SJCRH30 (cell line): ENCODE measurements at regions not wholly inside any gene's neighbourhood (a gene's known extent, or its start where the extent isn't known, plus 50 kb on each side); places are given as distances from the start of the nearest gene placed in this dataset.
"Not testable (repeated sequence)": the region's sequence is repeated elsewhere in the genome, so short reads cannot be mapped to it uniquely, and the experiment has no call there.

Source experiments
- DNase-seq, 2 experiments: peaks; one replicate each; pipeline ENCODE4 v3.0.0-alpha.2; 2015 to 2020
- H3K27ac ChIP-seq: fragments of 250-450 bp; sonication (Bioruptor Pico); 2 replicates; pipeline ENCODE4 v1.5.1; 2020; ENCODE audit warnings: mild to moderate bottlenecking, moderate library complexity
- H3K27me3 ChIP-seq: fragments of 250-450 bp; sonication (Bioruptor Pico); 2 replicates; pipeline ENCODE4 v1.5.1; 2020; ENCODE audit warnings: mild to moderate bottlenecking, moderate library complexity
- H3K36me3 ChIP-seq: fragments of 250-450 bp; sonication (Bioruptor Pico); 2 replicates; pipeline ENCODE4 v1.5.1; 2020; ENCODE audit warnings: mild to moderate bottlenecking, moderate library complexity
- H3K4me1 ChIP-seq: fragments of 250-450 bp; sonication (Bioruptor Pico); 2 replicates; pipeline ENCODE4 v1.5.1; 2020; ENCODE audit warnings: mild to moderate bottlenecking, moderate library complexity
- H3K4me3 ChIP-seq: fragments of 250-450 bp; sonication (Bioruptor Pico); 2 replicates; pipeline ENCODE4 v1.5.1; 2020; ENCODE audit warnings: mild to moderate bottlenecking, moderate library complexity
- H3K9me3 ChIP-seq: fragments of 250-450 bp; sonication (Bioruptor Pico); replicated peaks from 2 replicates; pipeline ENCODE4 v1.5.1; 2020; ENCODE audit warnings: mild to moderate bottlenecking, moderate library complexity

GRCh38 chr2:58594762-58595161, 353.6 kb upstream of the FANCL start:
- no peak overlapping the region for H3K27ac ChIP-seq
- DNase-seq = no peak
- H3K27me3 ChIP-seq = no peaks in the 10 kb centered on the region

GRCh38 chr2:58594175-58594574, 353.1 kb upstream of the FANCL start:
- no peaks in the 10 kb centered on the region for H3K9me3 ChIP-seq
- H3K36me3 ChIP-seq = no peaks in the 10 kb centered on the region
- H3K4me3 ChIP-seq = no peak overlapping the region
- DNase-seq = peak; percentile 15 to 41
- H3K27ac ChIP-seq = no peak overlapping the region
- H3K4me1 ChIP-seq = no peaks in the 10 kb centered on the region
- no peaks in the 10 kb centered on the region for H3K27me3 ChIP-seq

More at GRCh38 chr2:58594762-58595161, 353.6 kb upstream of the FANCL start:
- Histone ChIP-seq H3K36me3 (no peaks in the 10 kb centered on the region), H3K4me3 (no peak overlapping the region), H3K4me1 (no peaks in the 10 kb centered on the region), H3K9me3 (no peaks in the 10 kb centered on the region)

DNA sequence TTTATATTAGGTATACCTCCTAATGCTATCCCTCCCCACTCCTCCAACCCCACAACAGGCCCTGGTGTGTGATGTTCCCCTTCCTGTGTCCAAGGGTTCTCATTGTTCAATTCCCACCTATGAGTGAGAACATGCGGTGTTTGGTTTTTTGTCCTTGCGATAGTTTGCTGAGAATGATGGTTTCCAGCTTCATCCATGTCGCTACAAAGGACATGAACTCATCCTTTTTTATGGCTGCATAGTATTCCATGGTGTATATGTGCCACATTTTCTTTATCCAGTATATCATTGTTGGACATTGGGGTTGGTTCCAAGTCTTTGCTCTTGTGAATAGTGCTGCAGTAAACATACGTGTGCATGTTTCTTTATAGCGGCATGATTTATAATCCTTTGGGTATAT, 345.1 kb upstream of the FANCL start:
- not testable (repeated sequence) for DNase-seq, H3K36me3 ChIP-seq, H3K27ac ChIP-seq, H3K4me1 ChIP-seq, H3K27me3 ChIP-seq, H3K9me3 ChIP-seq, H3K4me3 ChIP-seq

DNA sequence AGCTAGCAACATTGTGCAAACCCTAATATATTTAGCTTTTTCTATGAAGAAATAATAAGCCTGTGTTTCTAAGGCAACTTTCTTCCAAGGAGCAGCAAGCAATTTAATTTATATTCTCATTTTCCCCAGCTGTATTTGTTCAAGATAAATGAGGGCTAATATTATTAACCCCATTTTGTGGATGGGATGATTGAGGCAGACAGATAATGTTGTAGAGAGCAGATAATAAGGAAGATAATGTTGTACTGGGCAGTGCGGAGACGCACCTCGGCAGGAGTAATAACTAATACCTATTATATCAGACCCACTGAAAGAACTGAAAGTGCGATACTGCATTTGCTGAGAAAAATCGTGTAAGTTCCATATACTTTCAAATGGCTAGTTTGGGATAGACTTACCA, 344.1 kb upstream of the FANCL start:
- Histone ChIP-seq H3K27ac (no peak overlapping the region), H3K4me3 (no peak overlapping the region), H3K27me3 (0 out of 2 replicates have a peak, but pooled peaks cover 5% of the 10 kb centered on the region)

DNA sequence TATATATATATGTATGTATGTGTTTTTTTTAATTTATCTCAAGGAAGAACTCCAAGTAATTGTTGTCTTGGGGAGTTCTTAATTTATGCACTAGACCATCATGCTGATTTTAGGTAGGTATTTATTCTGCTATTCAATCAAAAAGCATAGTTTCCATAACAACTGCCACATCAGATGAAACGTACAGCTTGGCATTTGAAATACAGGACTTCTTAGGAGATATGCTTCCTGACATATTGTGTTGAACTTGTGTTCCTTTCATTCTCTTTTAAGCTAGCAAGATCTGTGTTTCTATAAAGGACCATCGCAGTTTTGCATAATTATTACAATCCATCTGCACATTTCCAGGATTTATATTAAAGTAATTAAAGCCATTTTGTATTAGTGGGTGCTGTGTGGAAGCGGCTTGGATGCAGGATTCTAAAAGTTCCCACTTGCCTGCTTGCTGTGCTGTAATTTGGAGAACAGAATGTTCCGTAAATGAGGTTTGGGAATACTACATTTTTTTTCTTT, 343.5 kb upstream of the FANCL start:
- H3K27ac ChIP-seq = no peak overlapping the region
- H3K4me3 ChIP-seq = no peak overlapping the region
- 0 out of 2 replicates have a peak, but pooled peaks cover 5% of the 10 kb centered on the region for H3K27me3 ChIP-seq
- H3K9me3 ChIP-seq = no peaks in the 10 kb centered on the region
- H3K4me1 ChIP-seq = no peaks in the 10 kb centered on the region
- H3K36me3 ChIP-seq = no peaks in the 10 kb centered on the region
- no peak for DNase-seq

More for the DNA sequence above, 344.1 kb upstream of the FANCL start:
- Histone ChIP-seq H3K36me3 (no peaks in the 10 kb centered on the region), H3K4me1 (no peaks in the 10 kb centered on the region), H3K9me3 (no peaks in the 10 kb centered on the region)
- DNase-seq = no peak

DNA sequence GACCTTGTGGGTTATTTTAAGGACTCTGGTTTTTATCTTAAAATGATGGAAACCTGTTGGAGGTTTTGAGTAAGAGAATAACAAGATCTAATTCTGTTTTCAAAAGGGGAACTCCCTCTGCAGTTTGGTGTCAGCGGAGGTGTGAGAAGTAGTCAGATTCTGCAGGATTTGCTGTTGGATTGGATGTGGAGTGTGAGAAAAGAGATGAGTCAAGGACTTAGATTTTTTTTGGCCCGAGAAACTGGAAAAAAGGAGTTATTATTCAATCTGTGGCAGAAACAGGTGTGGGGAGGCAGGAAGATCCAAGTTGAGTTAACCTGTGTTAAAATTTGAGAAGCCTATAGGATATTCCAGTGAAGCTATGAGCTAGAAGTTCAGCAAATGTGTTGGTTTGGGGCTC, 337.2 kb upstream of the FANCL start:
- H3K9me3 ChIP-seq = no peaks in the 10 kb centered on the region
- H3K4me3 ChIP-seq = no peak overlapping the region
- H3K36me3 ChIP-seq = no peaks in the 10 kb centered on the region
- H3K27me3 ChIP-seq = no peaks in the 10 kb centered on the region
- no peak overlapping the region for H3K27ac ChIP-seq
- no peaks in the 10 kb centered on the region for H3K4me1 ChIP-seq
- no peak for DNase-seq

DNA sequence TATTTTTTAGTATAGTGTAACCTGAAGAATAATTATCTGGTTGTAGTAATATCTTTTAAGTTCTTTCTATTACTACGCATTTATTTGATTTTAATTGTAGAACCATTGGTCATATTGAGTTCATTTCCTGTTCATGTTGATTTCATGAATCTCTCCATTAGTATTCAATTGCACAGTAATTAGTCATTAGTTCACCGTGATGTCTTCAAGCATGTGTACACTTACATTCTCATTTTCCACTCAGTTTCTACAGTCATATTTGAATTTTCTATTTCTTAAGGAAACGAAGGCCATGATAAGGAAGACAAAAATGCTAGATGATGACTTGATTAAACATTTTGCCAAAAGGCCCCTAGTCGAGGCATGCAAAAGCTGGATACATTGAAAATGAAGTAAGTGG, 333.7 kb upstream of the FANCL start:
- Histone ChIP-seq H3K27me3 (no peaks in the 10 kb centered on the region), H3K27ac (no peak overlapping the region), H3K4me1 (no peaks in the 10 kb centered on the region), H3K36me3 (no peaks in the 10 kb centered on the region), H3K4me3 (no peak overlapping the region), H3K9me3 (no peaks in the 10 kb centered on the region)
- no peak for DNase-seq

DNA sequence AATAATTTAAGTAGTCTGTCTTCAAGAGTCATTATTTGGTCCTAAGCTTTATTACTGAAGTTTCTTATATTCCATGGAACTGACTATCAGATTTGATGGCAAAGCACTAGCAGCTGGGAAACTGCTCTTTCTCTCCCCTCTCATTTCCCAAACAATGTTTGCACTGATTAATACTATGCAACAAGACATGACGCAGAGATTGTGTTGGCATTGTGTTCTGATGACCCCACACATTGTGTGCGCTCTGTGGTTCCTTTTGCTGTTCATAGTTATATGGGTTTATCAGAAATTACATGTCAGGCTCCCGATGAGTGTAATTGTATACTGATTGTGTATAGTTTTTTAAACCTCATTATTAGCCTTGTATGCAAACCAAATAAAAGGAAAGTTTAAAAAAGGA, 331.6 kb upstream of the FANCL start:
- no peaks in the 10 kb centered on the region for H3K36me3 ChIP-seq
- no peak overlapping the region for H3K4me3 ChIP-seq
- no peak overlapping the region for H3K27ac ChIP-seq
- no peaks in the 10 kb centered on the region for H3K9me3 ChIP-seq
- DNase-seq = no peak
- no peaks in the 10 kb centered on the region for H3K4me1 ChIP-seq
- H3K27me3 ChIP-seq = no peaks in the 10 kb centered on the region

DNA sequence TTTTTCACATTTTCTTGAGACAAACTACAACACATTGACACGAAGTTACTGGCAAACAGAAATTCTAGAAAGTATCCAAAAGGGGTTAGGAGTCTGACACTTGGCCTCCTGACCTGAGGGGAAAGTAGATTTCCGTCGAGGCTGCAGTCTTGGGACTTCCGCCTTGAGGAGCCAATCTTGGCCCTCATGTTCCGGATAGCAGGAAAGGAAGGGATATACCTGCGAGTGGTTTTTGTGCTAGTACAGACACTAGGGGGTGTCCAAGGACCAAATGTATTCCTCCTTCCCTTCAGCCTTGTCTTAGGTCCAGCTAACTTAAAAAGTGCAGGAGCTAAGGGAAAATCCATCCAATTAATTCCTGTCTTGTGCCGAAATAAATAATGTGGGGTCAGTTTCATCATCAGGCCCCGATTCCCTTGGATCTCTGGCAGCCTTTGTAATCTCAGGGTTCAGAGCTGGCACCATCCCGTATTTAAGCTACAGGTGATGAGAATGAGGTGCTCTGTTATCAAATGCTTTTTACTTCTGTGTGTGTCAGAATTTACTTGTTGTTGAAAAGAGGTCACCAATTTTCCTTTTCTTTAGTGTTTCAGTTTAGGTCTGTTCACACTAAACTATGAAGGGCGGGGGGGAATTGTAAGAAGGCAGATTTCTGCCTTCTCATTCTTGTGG, 330.2 kb upstream of the FANCL start:
- DNase-seq = peak; percentile 39 to 73
- no peaks in the 10 kb centered on the region for H3K4me1 ChIP-seq
- no peaks in the 10 kb centered on the region for H3K9me3 ChIP-seq
- no peak overlapping the region for H3K27ac ChIP-seq
- H3K36me3 ChIP-seq = no peaks in the 10 kb centered on the region
- no peak overlapping the region for H3K4me3 ChIP-seq
- H3K27me3 ChIP-seq = no peaks in the 10 kb centered on the region

DNA sequence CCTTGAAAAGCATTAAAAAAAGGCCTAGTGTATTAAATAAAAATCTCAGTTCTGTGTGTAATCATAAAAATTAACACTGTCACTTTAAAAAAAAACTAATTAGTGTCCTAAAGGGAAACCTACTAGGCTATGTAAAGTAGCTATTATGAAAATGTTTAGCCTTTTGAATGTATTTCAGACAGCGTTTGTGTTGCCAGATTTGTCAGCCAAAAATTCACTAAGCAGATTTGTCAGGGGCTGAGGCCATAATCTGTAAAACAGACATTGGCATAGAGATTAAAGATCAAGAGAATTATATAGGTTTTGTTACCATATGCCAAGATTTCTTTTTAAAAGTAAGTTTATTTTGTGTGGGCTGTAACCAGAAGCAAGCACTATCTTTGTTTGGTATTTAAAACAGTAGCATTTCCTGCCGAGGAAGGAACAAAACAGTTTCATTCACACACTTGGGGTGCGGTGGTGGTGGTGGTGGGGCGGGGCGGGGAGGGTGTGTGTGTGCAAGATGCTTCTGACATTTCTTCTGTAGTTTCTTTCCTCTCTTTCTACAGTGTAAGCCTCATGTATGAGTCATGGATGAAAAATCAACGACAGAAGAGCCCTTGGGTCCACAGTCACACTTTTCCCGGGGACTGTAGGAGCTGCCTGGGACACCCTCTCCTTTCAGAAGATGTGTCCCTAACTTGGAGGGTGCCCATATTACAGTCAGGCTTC, 328.5 kb upstream of the FANCL start:
- no peaks in the 10 kb centered on the region for H3K36me3 ChIP-seq
- H3K4me1 ChIP-seq = no peaks in the 10 kb centered on the region
- no peak overlapping the region for H3K4me3 ChIP-seq
- no peak overlapping the region for H3K27ac ChIP-seq
- no peaks in the 10 kb centered on the region for H3K27me3 ChIP-seq
- DNase-seq = no peak
- H3K9me3 ChIP-seq = no peaks in the 10 kb centered on the region

DNA sequence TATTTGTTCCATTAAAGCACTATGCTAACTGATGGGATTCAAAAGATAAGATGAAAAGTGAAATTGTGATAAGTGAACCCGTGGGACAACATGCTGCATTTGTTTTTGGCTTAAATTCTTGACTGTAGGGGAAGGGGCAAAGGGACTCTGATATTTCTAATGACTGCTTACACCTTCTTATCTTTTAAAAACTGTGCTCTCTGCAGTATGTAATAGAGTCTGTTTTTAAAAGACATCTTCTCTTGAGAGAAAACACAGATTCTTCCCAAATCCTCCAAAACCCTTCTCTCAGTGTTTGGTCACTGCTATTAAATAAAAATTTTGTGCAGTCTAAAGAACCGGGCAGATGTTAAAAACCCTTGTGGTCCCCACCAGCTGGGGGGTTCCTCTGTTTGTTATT, 327.8 kb upstream of the FANCL start:
- peaks cover 3% of the 10 kb centered on the region; the same call in 1 of the 2 replicates for H3K27me3 ChIP-seq
- no peaks in the 10 kb centered on the region for H3K9me3 ChIP-seq
- no peak overlapping the region for H3K4me3 ChIP-seq
- no peaks in the 10 kb centered on the region for H3K36me3 ChIP-seq
- H3K27ac ChIP-seq = no peak overlapping the region
- H3K4me1 ChIP-seq = no peaks in the 10 kb centered on the region
- no peak for DNase-seq

GRCh38 chr2:58562276-58562675, 321.2 kb upstream of the FANCL start:
- Histone ChIP-seq H3K9me3 (no peaks in the 10 kb centered on the region), H3K4me1 (no peaks in the 10 kb centered on the region), H3K27ac (no peak overlapping the region), H3K36me3 (no peaks in the 10 kb centered on the region), H3K27me3 (peaks cover 16% of the 10 kb centered on the region; the same call in 1 of the 2 replicates), H3K4me3 (no peak overlapping the region)
- DNase-seq = no peak

GRCh38 chr2:58560531-58560930, 319.4 kb upstream of the FANCL start:
- H3K36me3 ChIP-seq = no peaks in the 10 kb centered on the region
- no peak overlapping the region for H3K27ac ChIP-seq
- H3K9me3 ChIP-seq = no peaks in the 10 kb centered on the region
- no peak for DNase-seq
- no peaks in the 10 kb centered on the region for H3K4me1 ChIP-seq
- no peak overlapping the region for H3K4me3 ChIP-seq
- peaks cover 24% of the 10 kb centered on the region; the same call in 1 of the 2 replicates for H3K27me3 ChIP-seq

DNA sequence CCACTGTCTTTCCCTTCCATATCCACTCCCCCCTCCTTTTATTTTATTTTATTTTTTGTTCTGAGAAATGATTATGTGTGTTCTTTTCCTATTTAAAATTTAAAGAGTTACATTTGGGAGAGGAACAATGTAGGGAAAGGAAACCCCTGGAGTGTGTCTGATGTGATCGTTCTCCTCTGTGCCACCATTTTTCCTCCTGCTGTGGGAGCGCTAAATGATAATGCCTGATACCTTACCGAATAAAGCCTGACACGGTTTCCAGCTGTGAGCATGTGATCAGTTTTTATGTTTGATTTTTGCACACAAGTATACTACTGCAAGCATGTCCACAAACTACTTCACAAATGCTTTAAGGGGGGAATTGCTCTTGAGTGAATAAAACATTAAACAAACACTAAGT, 317.8 kb upstream of the FANCL start:
- Histone ChIP-seq H3K36me3 (no peaks in the 10 kb centered on the region), H3K9me3 (no peaks in the 10 kb centered on the region), H3K4me3 (no peak overlapping the region), H3K27me3 (peaks cover 21% of the 10 kb centered on the region; the same call in 1 of the 2 replicates), H3K27ac (no peak overlapping the region), H3K4me1 (no peaks in the 10 kb centered on the region)
- DNase-seq = no peak

DNA sequence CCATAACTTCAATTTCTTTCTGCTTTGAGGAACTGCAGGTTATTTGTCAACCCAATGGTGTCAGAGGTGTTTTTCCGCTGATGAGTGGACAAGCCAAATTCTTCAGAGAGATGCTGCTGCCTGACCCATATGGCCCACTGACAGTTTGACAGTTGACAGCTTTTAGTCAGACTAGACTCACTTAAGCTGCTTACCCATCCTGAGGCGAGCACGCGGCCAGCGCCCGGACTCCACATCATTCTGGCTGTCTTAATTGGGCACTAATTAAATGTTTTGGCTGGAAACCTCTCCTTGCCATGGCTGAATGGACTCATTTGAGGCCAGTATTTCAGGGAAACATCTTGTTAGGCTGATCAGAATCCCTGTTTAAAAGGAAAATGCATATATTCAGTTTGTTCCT, 316.1 kb upstream of the FANCL start:
- H3K4me3 ChIP-seq = no peak overlapping the region

More for the DNA sequence above, 316.1 kb upstream of the FANCL start:
- no peak overlapping the region for H3K27ac ChIP-seq
- no peaks in the 10 kb centered on the region for H3K36me3 ChIP-seq
- peaks cover 17% of the 10 kb centered on the region; the same call in 1 of the 2 replicates for H3K27me3 ChIP-seq
- no peaks in the 10 kb centered on the region for H3K9me3 ChIP-seq
- DNase-seq = no peak
- H3K4me1 ChIP-seq = no peaks in the 10 kb centered on the region
